IMR-90 (cell line): ENCODE measurements at regions not wholly inside any gene's neighbourhood (a gene's known extent, or its start where the extent isn't known, plus 50 kb on each side); places are given as distances from the start of the nearest gene placed in this dataset.

Source experiments
- BHLHE40 ChIP-seq: fragments of 150-350 bp; IDR thresholded peaks from 2 replicates; pipeline ENCODE4 v1.6.1; 2016; ENCODE audit warnings: mild to moderate bottlenecking, low read depth, low read length
- CEBPB ChIP-seq: IDR thresholded peaks from 2 replicates; pipeline ENCODE4 v1.6.1; 2012; ENCODE audit warnings: low read depth, low read length, improper control_type of control experiment
- FOS ChIP-seq: fragments of 150-350 bp; IDR thresholded peaks from 2 replicates; pipeline ENCODE4 v1.6.1; 2016; ENCODE audit warnings: low read depth, low read length
- MXI1 ChIP-seq: IDR thresholded peaks from 2 replicates; pipeline ENCODE4 v1.6.1; 2012; ENCODE audit warnings: low read depth, mild to moderate bottlenecking, low read length, moderate library complexity, borderline replicate concordance
- NFE2L2 ChIP-seq: fragments of 150-350 bp; IDR thresholded peaks from 2 replicates; pipeline ENCODE4 v1.6.1; 2016; ENCODE audit warnings: low read depth, mild to moderate bottlenecking, low read length
- POLR2A ChIP-seq: IDR thresholded peaks from 2 replicates; pipeline ENCODE4 v1.6.1; 2012; ENCODE audit warnings: mild to moderate bottlenecking, low read depth, low read length
- RAD21 ChIP-seq: IDR thresholded peaks from 2 replicates; pipeline ENCODE4 v1.6.1; 2012; ENCODE audit warnings: low read length, improper control_type of control experiment
- RCOR1 ChIP-seq: IDR thresholded peaks from 2 replicates; pipeline ENCODE4 v1.6.1; 2012; ENCODE audit warnings: mild to moderate bottlenecking, low read length, improper control_type of control experiment; ENCODE audit not compliant: insufficient replicate concordance
- RFX5 ChIP-seq: IDR thresholded peaks from 2 replicates; pipeline ENCODE4 v1.8.0; 2012; ENCODE audit warnings: low read depth, mild to moderate bottlenecking, low read length, moderate library complexity
- SMC3 ChIP-seq: fragments of 150-350 bp; IDR thresholded peaks from 2 replicates; pipeline ENCODE4 v1.6.1; 2016; ENCODE audit warnings: low read depth, mild to moderate bottlenecking, antibody characterized with exemption, low read length, moderate library complexity
- TF ChIP-seq, protein P1 (sequence below): conservative IDR thresholded peaks from 2 replicates; pipeline ENCODE4 v1.5.1; 2012; ENCODE audit warnings: mild to moderate bottlenecking, low read depth, low read length, improper control_type of control experiment
- TF ChIP-seq, protein P2 (sequence below): fragments of 150-350 bp; IDR thresholded peaks from 2 replicates; pipeline ENCODE4 v1.6.1; 2016; ENCODE audit warnings: low read depth, mild to moderate bottlenecking, low read length, moderate library complexity, borderline replicate concordance
- TF ChIP-seq, protein P3 (sequence below): fragments of 150-350 bp; IDR thresholded peaks from 2 replicates; pipeline ENCODE4 v1.6.1; 2017; ENCODE audit warnings: mild to moderate bottlenecking, antibody characterized with exemption, low read length, low read depth

DNA sequence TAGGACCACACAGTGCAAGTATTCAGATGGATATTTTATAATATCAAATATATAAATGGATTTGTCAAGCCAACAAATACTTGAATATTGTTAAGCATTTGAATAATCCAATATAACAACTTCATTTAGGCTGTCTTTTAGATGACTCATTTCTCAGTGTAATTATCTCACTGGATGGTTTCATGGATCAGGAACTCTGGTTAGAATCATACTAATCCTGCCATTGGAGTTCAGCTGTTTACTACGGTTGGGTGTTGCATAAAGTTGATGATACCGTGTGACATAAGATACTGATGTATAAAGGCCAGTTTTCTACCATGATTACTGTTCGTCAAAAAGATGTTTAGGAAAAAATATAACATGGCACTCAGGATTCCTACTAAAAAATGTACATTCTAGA, 196.3 kb downstream of the TSHZ3 start:
- TF ChIP-seq, protein P1, sequence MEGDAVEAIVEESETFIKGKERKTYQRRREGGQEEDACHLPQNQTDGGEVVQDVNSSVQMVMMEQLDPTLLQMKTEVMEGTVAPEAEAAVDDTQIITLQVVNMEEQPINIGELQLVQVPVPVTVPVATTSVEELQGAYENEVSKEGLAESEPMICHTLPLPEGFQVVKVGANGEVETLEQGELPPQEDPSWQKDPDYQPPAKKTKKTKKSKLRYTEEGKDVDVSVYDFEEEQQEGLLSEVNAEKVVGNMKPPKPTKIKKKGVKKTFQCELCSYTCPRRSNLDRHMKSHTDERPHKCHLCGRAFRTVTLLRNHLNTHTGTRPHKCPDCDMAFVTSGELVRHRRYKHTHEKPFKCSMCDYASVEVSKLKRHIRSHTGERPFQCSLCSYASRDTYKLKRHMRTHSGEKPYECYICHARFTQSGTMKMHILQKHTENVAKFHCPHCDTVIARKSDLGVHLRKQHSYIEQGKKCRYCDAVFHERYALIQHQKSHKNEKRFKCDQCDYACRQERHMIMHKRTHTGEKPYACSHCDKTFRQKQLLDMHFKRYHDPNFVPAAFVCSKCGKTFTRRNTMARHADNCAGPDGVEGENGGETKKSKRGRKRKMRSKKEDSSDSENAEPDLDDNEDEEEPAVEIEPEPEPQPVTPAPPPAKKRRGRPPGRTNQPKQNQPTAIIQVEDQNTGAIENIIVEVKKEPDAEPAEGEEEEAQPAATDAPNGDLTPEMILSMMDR: no peak
- no peak for TF ChIP-seq POLR2A
- no peak for TF ChIP-seq RAD21
- TF ChIP-seq, protein P2, sequence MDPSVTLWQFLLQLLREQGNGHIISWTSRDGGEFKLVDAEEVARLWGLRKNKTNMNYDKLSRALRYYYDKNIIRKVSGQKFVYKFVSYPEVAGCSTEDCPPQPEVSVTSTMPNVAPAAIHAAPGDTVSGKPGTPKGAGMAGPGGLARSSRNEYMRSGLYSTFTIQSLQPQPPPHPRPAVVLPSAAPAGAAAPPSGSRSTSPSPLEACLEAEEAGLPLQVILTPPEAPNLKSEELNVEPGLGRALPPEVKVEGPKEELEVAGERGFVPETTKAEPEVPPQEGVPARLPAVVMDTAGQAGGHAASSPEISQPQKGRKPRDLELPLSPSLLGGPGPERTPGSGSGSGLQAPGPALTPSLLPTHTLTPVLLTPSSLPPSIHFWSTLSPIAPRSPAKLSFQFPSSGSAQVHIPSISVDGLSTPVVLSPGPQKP: no peak
- TF ChIP-seq RCOR1: no peak
- TF ChIP-seq MXI1: no peak
- TF ChIP-seq, protein P3, sequence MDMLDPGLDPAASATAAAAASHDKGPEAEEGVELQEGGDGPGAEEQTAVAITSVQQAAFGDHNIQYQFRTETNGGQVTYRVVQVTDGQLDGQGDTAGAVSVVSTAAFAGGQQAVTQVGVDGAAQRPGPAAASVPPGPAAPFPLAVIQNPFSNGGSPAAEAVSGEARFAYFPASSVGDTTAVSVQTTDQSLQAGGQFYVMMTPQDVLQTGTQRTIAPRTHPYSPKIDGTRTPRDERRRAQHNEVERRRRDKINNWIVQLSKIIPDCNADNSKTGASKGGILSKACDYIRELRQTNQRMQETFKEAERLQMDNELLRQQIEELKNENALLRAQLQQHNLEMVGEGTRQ: no peak
- TF ChIP-seq SMC3: no peak
- no peak for TF ChIP-seq NFE2L2
- TF ChIP-seq CEBPB: no peak
- no peak for TF ChIP-seq RFX5
- no peak for TF ChIP-seq FOS
- TF ChIP-seq BHLHE40: no peak
